H1 (cell line): ENCODE measurements at regions not wholly inside any gene's neighbourhood (a gene's known extent, or its start where the extent isn't known, plus 50 kb on each side); places are given as distances from the start of the nearest gene placed in this dataset.

Experiments
- PHF8 ChIP-seq: fragments of 200-600 bp; sonication (generic); conservative IDR thresholded peaks from 2 replicates; pipeline ENCODE4 v1.7.1; 2012; ENCODE audit warnings: low read depth, mild to moderate bottlenecking, inconsistent platforms, low read length, moderate library complexity

- no peak for TF ChIP-seq PHF8
These were observed 117.0 kb upstream of the IRX3 start (continued) for GRCh38 chr16:54403580-54403979.
